Left renal pelvis (tissue), 4 donors: ENCODE measurements at regions not wholly inside any gene's neighbourhood (a gene's known extent, or its start where the extent isn't known, plus 50 kb on each side); places are given as distances from the start of the nearest gene placed in this dataset.
"Not testable (repeated sequence)": the region's sequence is repeated elsewhere in the genome, so short reads cannot be mapped to it uniquely, and the experiment has no call there.

Experiments
- DNase-seq, 4 donors: peaks; one replicate each; pipeline ENCODE4 v3.0.0-alpha.2; 2013; ENCODE audit warnings: low read depth in 4 of 4, low spot score in 3 of 4

- DNase-seq, result no peak
These were observed 258.8 kb upstream of the GK2 start for GRCh38 chr4:79666875-79667274.

GRCh38 chr4:79666112-79666511 lies 258.1 kb upstream of the GK2 start:
- no peak for DNase-seq

- DNase-seq, result no peak
These were observed 255.8 kb upstream of the GK2 start for GRCh38 chr4:79663865-79664264.

DNA sequence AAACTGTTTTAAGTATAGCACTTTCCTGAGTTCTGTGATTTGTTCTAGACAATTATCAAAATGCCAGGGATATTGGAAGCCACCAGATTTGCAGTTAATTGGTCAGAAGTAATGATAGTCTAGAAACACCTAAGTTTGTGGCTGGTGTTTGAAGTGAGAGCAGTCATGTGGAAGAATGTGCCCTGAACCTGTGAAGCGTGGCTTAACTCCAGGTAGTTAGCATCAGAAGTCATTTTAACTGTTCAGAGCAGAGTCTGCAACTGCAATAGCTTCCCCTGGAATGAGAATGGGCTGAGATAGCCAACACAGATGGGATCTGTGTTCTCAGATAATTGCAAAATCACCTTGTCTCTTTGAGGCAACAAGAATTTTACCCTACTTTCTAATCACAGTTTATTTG lies 255.1 kb upstream of the GK2 start:
- no peak for DNase-seq

DNA sequence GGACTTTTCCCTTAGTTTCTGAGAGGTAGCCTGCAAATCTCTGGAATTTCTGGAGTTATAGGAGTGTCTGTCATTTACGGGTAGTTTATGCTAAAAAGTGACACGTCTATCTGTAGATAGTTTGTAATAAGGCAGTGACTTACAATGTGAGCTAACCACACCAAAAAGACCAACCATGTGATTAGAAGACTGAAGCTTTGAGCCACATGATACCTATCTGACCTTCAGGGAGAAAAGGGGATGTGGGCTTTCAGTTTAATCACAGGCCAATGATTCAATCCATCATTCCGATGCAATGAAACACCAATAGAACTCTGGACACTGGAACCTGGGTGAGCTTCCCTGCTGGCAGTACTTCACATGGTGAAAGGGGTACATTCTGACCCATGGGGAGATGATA lies 254.6 kb upstream of the GK2 start:
- DNase-seq, result no peak

- DNase-seq, result no peak
These were observed 253.2 kb upstream of the GK2 start for GRCh38 chr4:79661196-79661595.

- not testable (repeated sequence) for DNase-seq
These were observed 251.4 kb upstream of the GK2 start for GRCh38 chr4:79659308-79659870.

GRCh38 chr4:79657379-79657778 lies 249.4 kb upstream of the GK2 start:
- DNase-seq, result no peak

- no peak for DNase-seq
These were observed 245.8 kb upstream of the GK2 start for GRCh38 chr4:79653871-79654270.

GRCh38 chr4:79652738-79653137 lies 244.7 kb upstream of the GK2 start:
- no peak for DNase-seq

DNA sequence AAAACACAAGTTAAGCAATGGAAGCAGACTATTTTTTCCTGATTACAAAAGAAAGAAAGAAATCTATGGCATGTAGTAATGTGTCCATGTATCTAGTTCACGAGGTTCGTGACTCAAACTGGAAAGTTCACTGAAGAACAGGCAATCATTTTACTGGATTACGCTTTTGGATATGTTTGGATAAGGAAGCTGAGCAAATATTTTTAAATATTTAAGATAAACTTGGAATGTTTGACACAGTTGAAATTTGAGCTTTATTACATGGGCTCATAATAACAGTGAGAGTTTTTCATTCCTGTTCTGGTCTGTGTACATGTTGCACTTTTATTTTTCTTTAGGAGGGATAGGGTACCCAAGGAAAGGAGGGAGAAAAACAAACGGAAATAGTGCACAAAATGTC lies 244.2 kb upstream of the GK2 start:
- DNase-seq, result no peak

DNA sequence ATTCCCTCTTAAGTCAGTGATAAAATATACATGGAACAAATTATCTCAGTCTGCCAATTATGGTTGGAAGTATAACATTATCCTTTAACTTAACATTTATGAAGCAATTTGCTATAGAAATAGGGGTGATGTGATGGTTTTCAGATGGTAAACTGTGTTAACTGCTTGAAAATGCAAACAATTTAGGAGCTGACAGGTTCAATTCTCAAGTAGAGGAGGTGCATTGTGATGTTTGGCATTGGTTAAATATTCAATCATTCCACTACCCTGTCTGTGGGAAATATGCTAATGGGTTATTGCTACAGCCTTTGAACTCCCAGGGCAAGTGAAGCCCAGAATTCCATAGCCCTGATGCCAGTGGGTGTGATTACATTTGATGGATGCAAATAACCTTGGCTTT lies 243.4 kb upstream of the GK2 start:
- no peak for DNase-seq

GRCh38 chr4:79650794-79651431 lies 242.9 kb upstream of the GK2 start:
- no peak for DNase-seq

DNA sequence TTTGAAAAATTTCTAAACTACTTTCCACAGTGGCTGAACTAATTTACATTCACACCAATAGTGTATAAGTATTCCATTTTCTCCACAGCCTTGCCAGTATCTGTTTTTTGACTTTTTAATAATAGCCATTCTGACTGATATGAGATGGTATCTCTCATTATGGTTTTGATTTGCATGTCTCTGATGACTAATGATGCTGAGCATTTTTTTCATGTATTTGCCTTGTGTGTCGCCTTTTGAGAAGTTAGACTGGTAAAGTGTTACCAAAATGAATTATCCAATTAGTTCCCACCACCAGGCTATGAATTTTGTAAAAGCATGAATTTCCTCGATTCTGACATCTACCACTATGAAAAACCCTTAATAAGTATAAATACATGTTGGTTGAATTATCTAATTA lies 242.2 kb upstream of the GK2 start:
- no peak for DNase-seq

- no peak for DNase-seq
These were observed 237.9 kb upstream of the GK2 start for GRCh38 chr4:79645942-79646341.

- DNase-seq, result no peak
These were observed 230.7 kb upstream of the GK2 start for GRCh38 chr4:79638735-79639134.

DNA sequence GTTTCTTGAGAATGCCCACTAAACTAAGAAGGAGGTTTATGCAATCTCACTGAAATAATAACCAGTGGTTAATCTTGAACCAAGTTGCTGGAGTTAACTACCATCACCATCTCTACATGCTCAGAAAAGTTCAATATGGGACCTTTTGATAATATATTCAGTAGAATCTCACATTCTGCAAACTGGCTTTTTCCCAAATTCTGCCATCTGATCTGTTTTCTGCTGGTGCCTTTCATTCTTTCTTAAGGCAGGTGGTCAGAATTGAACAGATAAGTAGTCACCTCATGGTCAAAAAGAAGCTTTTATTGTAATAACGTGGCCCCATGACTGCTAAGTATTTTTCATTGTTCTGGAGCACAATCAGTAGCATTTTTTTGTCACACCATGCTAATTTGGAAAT lies 229.0 kb upstream of the GK2 start:
- no peak for DNase-seq

- DNase-seq, result no peak
These were observed 226.1 kb upstream of the GK2 start for GRCh38 chr4:79634111-79634510.

DNA sequence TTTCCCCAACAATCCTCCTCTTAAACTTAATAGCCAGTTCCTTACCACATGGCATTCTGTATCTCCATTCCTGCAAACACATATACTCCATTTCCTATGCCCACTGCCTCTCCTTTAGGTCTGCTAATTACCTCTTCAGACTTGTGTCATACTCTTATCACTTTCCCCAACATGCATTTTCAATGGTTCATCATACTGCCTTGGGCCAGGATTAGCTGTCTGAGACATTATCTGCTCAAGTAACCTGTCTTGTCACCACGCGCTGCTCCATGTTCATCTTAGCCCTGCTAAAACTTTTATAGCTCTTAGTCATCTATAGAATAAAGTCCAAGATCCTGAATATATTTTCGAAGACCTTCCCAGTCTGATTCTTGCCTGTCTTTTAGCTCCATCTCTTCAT lies 224.1 kb upstream of the GK2 start:
- DNase-seq, result no peak

DNA sequence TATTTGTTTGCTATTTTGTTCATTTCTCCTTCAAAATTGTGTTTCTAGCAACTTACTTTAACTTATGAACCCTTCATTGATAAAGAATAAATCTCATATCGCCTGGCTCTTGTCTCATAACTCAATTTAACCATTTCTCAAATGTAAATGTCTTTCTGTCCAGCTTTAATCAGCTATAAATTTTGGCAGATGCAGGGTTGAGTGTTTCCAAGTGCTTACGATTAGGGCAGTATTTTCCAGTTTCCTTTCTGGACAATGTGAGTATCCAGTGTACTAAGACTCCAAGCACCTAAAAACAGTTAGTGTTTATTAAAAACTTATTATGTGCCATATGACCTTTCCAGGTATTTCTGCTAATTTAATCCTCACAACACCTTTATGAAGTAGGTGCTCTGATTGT lies 218.6 kb upstream of the GK2 start:
- no peak for DNase-seq

GRCh38 chr4:79626101-79626500 lies 218.1 kb upstream of the GK2 start:
- no peak for DNase-seq

DNA sequence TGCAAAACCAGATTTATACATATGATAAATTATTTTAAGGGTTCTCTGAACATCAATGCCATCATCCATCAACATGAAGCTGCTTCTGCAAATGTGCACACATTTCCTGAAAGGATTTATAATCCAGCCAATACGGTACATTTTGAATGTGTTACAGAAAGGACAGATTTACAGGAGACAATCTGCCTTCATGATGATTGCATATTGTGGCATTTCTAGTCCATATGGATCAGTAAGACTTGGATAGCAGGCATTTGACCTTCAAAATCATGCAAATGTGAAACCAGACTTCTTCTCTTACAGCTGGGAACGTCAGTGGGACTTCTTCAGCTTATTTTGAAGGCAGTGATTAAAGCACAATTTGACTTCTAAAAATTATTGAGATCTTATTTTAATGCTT lies 217.3 kb upstream of the GK2 start:
- no peak for DNase-seq
